GM12878 (cell line): ENCODE measurements at regions not wholly inside any gene's neighbourhood (a gene's known extent, or its start where the extent isn't known, plus 50 kb on each side); places are given as distances from the start of the nearest gene placed in this dataset.

Source experiments
- CTCF ChIP-seq, 3 experiments: IDR thresholded peaks in 2 of 3; conservative IDR thresholded peaks in 1 of 3; 2 replicates each; pipeline ENCODE4 v1.5.1; 2011; ENCODE audit warnings: low read depth in 3 of 3, low read length in 3 of 3, mild to moderate bottlenecking in 3 of 3, control low read depth in 2 of 3, moderate library complexity in 2 of 3, inconsistent platforms in 1 of 3, mixed read lengths in 1 of 3; ENCODE audit not compliant: control insufficient read depth in 2 of 3, insufficient read depth in 1 of 3; ENCODE audit errors: extremely low read depth in 1 of 3
- EGR1 ChIP-seq, 2 experiments: IDR thresholded peaks; 1 replicate in 1 of 2; 2 replicates in 1 of 2; pipeline ENCODE4 v1.6.1; 2011 to 2012; ENCODE audit warnings: low read depth in 2 of 2, low read length in 2 of 2, borderline replicate concordance in 1 of 2, mild to moderate bottlenecking in 1 of 2, moderate library complexity in 1 of 2
- FOS ChIP-seq: IDR thresholded peaks from 3 replicates; pipeline ENCODE4 v1.6.1; 2011; ENCODE audit warnings: borderline replicate concordance; ENCODE audit not compliant: insufficient read length; ENCODE audit errors: extremely low read depth
- GATAD2B ChIP-seq: fragments of 450-650 bp; conservative IDR thresholded peaks from 2 replicates; pipeline ENCODE4 v1.6.1; 2017; ENCODE audit warnings: low read depth, mild to moderate bottlenecking, moderate library complexity
- IRF5 ChIP-seq: fragments of 450-650 bp; IDR thresholded peaks from 2 replicates; pipeline ENCODE4 v1.6.1; 2017; ENCODE audit warnings: borderline replicate concordance
- PRDM15 ChIP-seq: fragments of 450-650 bp; formaldehyde crosslinking; IDR thresholded peaks from 2 replicates; pipeline ENCODE4 v1.4.0; 2020; ENCODE audit warnings: mild to moderate bottlenecking, moderate library complexity
- SIN3A ChIP-seq: IDR thresholded peaks from 2 replicates; pipeline ENCODE4 v1.6.1; 2012; ENCODE audit warnings: low read depth, low read length, improper control_type of control experiment

GRCh38 chr9:74322661-74323314, 174.3 kb upstream of the RORB start (continued):
- TF ChIP-seq CTCF (IDR thresholded peaks at IDR 0.05 in 2 of 3, conservative IDR thresholded peaks at IDR 0.05 in 1 of 3; ENCODE audit: control insufficient read depth in 2 of 3, extremely low read depth in 1 of 3, insufficient read depth in 1 of 3, low read depth in 3 of 3, low read length in 3 of 3) (no peak), EGR1 (IDR thresholded peaks at IDR 0.05; ENCODE audit: borderline replicate concordance in 1 of 2, low read depth in 2 of 2, low read length in 2 of 2) (no peak), GATAD2B (no peak), FOS (no peak), SIN3A (no peak), PRDM15 (CRISPR knock-in tag) (no peak), IRF5 (no peak)
